Gastrocnemius medialis (tissue), 4 donors: ENCODE measurements at regions not wholly inside any gene's neighbourhood (a gene's known extent, or its start where the extent isn't known, plus 50 kb on each side); places are given as distances from the start of the nearest gene placed in this dataset.

Experiments
- POLR2A ChIP-seq, 2 donors: fragments of 450-650 bp; IDR thresholded peaks; one replicate each; pipeline ENCODE4 v1.6.1; 2017; ENCODE audit warnings: antibody characterized with exemption in 2 of 2, mild to moderate bottlenecking in 2 of 2, moderate library complexity in 2 of 2
- TF ChIP-seq, protein P1 (sequence below), 5 experiments: fragments of 450-650 bp in 3 of 5; fragments of 200-600 bp in 2 of 5; sonication (generic) in 2 of 5; IDR thresholded peaks in 4 of 5; conservative IDR thresholded peaks in 1 of 5; 1 replicate in 4 of 5; 2 replicates in 1 of 5; pipeline ENCODE4 v1.5.1; 2016 to 2019; ENCODE audit warnings: antibody characterized with exemption in 5 of 5, mild to moderate bottlenecking in 3 of 5, moderate library complexity in 3 of 5

DNA sequence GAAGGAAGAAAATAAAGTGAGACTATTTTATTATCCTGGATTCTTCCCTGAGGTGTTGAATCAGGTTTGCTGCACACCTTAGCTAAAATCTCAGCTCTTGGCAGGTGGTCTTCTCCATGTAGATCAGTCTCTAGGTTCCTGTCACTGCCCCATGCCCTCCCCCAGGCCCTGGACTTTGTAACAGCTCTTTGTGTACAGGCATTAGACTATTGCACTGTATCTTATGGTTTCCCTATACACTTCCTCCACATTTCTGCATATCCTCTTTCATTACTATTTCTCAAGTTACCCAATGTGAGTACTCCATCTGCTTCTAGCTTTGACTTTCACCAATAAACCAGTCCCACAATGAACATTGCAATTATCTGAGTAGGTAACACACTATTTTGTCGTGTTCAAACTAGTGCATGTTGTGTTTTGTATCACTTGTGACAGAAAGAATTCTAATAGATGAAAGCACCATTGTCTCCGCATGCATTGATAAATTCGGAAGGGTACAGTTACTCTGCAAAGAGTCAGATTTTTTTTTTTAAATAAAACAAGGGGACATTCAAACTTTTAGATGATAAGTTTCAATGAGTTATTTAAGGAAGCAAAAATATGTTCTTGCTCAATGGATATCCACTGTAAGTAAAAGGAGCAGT lies 1348.7 kb upstream of the C9orf72 start:
- TF ChIP-seq, protein P1, sequence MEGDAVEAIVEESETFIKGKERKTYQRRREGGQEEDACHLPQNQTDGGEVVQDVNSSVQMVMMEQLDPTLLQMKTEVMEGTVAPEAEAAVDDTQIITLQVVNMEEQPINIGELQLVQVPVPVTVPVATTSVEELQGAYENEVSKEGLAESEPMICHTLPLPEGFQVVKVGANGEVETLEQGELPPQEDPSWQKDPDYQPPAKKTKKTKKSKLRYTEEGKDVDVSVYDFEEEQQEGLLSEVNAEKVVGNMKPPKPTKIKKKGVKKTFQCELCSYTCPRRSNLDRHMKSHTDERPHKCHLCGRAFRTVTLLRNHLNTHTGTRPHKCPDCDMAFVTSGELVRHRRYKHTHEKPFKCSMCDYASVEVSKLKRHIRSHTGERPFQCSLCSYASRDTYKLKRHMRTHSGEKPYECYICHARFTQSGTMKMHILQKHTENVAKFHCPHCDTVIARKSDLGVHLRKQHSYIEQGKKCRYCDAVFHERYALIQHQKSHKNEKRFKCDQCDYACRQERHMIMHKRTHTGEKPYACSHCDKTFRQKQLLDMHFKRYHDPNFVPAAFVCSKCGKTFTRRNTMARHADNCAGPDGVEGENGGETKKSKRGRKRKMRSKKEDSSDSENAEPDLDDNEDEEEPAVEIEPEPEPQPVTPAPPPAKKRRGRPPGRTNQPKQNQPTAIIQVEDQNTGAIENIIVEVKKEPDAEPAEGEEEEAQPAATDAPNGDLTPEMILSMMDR (IDR thresholded peaks at IDR 0.05 in 4 of 5, conservative IDR thresholded peaks at IDR 0.05 in 1 of 5) = no peak
- no peak for TF ChIP-seq POLR2A (IDR thresholded peaks at IDR 0.05)
